Astrocyte (in vitro differentiated cells and primary cell): ENCODE measurements at regions not wholly inside any gene's neighbourhood (a gene's known extent, or its start where the extent isn't known, plus 50 kb on each side); places are given as distances from the start of the nearest gene placed in this dataset.
"Not testable (repeated sequence)": the region's sequence is repeated elsewhere in the genome, so short reads cannot be mapped to it uniquely, and the experiment has no call there.

Source experiments
- DNase-seq: peaks from one replicate; pipeline ENCODE4 v3.0.0-alpha.2; 2010; ENCODE audit warnings: low read depth
- FAIRE-seq: peaks from 2 replicates; lab custom pipeline; 2011; peaks lifted over from hg19 to GRCh38; lab: Jason Lieb, UNC
- H2AFZ ChIP-seq: 2 replicates; pipeline ENCODE4 v1.6.0; 2012; ENCODE audit warnings: low read depth, low read length, inconsistent platforms
- H3K27ac ChIP-seq: 2 replicates; pipeline ENCODE4 v1.5.1; 2011; ENCODE audit warnings: low read depth, low read length, inconsistent platforms
- H3K27me3 ChIP-seq: 2 replicates; pipeline ENCODE4 v1.6.0; 2011; ENCODE audit warnings: low read length, inconsistent platforms; ENCODE audit not compliant: insufficient read depth
- H3K36me3 ChIP-seq: 2 replicates; pipeline ENCODE4 v1.5.1; 2011; ENCODE audit warnings: low read length, inconsistent platforms; ENCODE audit not compliant: insufficient read depth
- H3K4me1 ChIP-seq: 2 replicates; pipeline ENCODE4 v1.5.1; 2011; ENCODE audit warnings: low read length, inconsistent platforms; ENCODE audit not compliant: insufficient read depth
- H3K4me2 ChIP-seq: 2 replicates; pipeline ENCODE4 v1.6.0; 2012; ENCODE audit warnings: low read length, inconsistent platforms
- H3K4me3 ChIP-seq: 2 replicates; pipeline ENCODE4 v1.5.1; 2011; ENCODE audit warnings: low read depth, mild to moderate bottlenecking, low read length, inconsistent platforms; ENCODE audit not compliant: insufficient read depth
- H3K79me2 ChIP-seq: 2 replicates; pipeline ENCODE4 v1.6.0; 2012; ENCODE audit warnings: mild to moderate bottlenecking, low read length, inconsistent platforms; ENCODE audit not compliant: insufficient read depth
- H3K9ac ChIP-seq: 2 replicates; pipeline ENCODE4 v1.6.0; 2012; ENCODE audit warnings: mild to moderate bottlenecking, low read length, inconsistent platforms
- H3K9me3 ChIP-seq: 2 replicates; pipeline ENCODE4 v1.5.1; 2012; ENCODE audit warnings: low read depth, mild to moderate bottlenecking, low read length, inconsistent platforms; ENCODE audit not compliant: insufficient read depth
- H4K20me1 ChIP-seq: 2 replicates; pipeline ENCODE4 v1.6.0; 2012; ENCODE audit warnings: low read length, inconsistent platforms; ENCODE audit not compliant: insufficient read depth
- H3K27ac Mint-ChIP-seq: one replicate; pipeline ENCODE4 v1.8.0; 2021; ENCODE audit warnings: mild to moderate bottlenecking, mixed read lengths; ENCODE audit not compliant: unreplicated experiment
- H3K27me3 Mint-ChIP-seq: one replicate; pipeline ENCODE4 v1.8.0; 2021; ENCODE audit warnings: low read depth, mixed read lengths; ENCODE audit not compliant: unreplicated experiment
- H3K36me3 Mint-ChIP-seq: one replicate; pipeline ENCODE4 v1.8.0; 2021; ENCODE audit warnings: low read depth, mixed read lengths; ENCODE audit not compliant: unreplicated experiment
- H3K4me1 Mint-ChIP-seq: one replicate; pipeline ENCODE4 v1.8.0; 2021; ENCODE audit warnings: low read depth, mixed read lengths; ENCODE audit not compliant: unreplicated experiment
- H3K4me3 Mint-ChIP-seq: one replicate; pipeline ENCODE4 v1.8.0; 2021; ENCODE audit warnings: mild to moderate bottlenecking, moderate library complexity, mixed read lengths; ENCODE audit not compliant: unreplicated experiment
- H3K9me3 Mint-ChIP-seq: one replicate; pipeline ENCODE4 v1.8.0; 2021; ENCODE audit warnings: mild to moderate bottlenecking, mixed read lengths; ENCODE audit not compliant: unreplicated experiment
- CTCF ChIP-seq: IDR thresholded peaks from 2 replicates; pipeline ENCODE4 v1.5.1; 2011; ENCODE audit warnings: low read depth, mild to moderate bottlenecking, inconsistent platforms, low read length, moderate library complexity; ENCODE audit not compliant: insufficient read depth
- EZH2 ChIP-seq: IDR thresholded peaks from 2 replicates; pipeline ENCODE4 v1.6.1; 2012; ENCODE audit warnings: mild to moderate bottlenecking, low read length, inconsistent platforms; ENCODE audit not compliant: insufficient read depth

DNA sequence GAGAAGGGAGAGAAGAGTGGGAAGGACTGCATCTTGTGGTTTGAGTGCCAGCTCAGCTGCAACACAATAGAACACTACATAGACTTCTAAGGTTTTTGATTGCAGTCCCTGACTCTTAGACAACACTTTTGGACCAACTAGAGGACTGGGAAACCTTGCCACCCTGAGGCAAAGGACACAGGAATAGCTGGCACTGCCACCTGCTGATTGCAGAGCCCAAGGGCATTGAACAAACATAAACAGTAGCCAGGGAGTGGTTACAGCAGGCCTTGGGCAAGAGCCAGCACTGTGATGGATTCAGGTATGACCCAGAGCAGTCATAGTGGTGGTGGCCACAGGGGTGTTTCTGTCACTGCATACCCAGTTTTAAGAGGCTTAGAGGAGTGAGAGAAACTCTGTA, 72.5 kb upstream of the CXorf51A start:
- Histone ChIP-seq H3K4me2 (no peak overlapping the region), H3K4me3 (no peak overlapping the region), H3K27me3 (no peaks in the 10 kb centered on the region), H3K4me1 (no peaks in the 10 kb centered on the region), H3K79me2 (no peaks in the 10 kb centered on the region), H3K27ac (no peak overlapping the region), H3K9me3 (no peaks in the 10 kb centered on the region), H3K9ac (no peak overlapping the region), H4K20me1 (no peaks in the 10 kb centered on the region), H3K36me3 (no peaks in the 10 kb centered on the region), H2AFZ (no peak overlapping the region)
- Mint-ChIP-seq H3K27ac (no peak overlapping the region), H3K4me3 (no peak overlapping the region), H3K36me3 (no peaks in the 10 kb centered on the region), H3K27me3 (no peaks in the 10 kb centered on the region), H3K9me3 (peaks cover 2% of the 10 kb centered on the region), H3K4me1 (no peaks in the 10 kb centered on the region)
- FAIRE-seq (no peak), DNase-seq (no peak)
- TF ChIP-seq EZH2 (no peak), CTCF (no peak)

- H3K36me3 Mint-ChIP-seq = no peaks in the 10 kb centered on the region
- peak; percentile 43 for FAIRE-seq
- Histone ChIP-seq H3K27ac (no peak overlapping the region), H4K20me1 (no peaks in the 10 kb centered on the region), H3K79me2 (no peaks in the 10 kb centered on the region), H3K36me3 (no peaks in the 10 kb centered on the region), H3K4me1 (no peaks in the 10 kb centered on the region), H3K4me2 (no peak overlapping the region), H3K4me3 (no peak overlapping the region), H3K9ac (no peak overlapping the region), H2AFZ (no peak overlapping the region), H3K27me3 (no peaks in the 10 kb centered on the region), H3K9me3 (no peaks in the 10 kb centered on the region)
- H3K4me1 Mint-ChIP-seq = no peaks in the 10 kb centered on the region
- no peak overlapping the region for H3K27ac Mint-ChIP-seq
- H3K27me3 Mint-ChIP-seq = no peaks in the 10 kb centered on the region
- DNase-seq = no peak
- no peak for TF ChIP-seq CTCF
- no peak for TF ChIP-seq EZH2
- no peak overlapping the region for H3K4me3 Mint-ChIP-seq
- H3K9me3 Mint-ChIP-seq = peaks cover 3% of the 10 kb centered on the region
These were observed 67.0 kb upstream of the CXorf51A start for GRCh38 chrX:146881521-146881920.

DNA sequence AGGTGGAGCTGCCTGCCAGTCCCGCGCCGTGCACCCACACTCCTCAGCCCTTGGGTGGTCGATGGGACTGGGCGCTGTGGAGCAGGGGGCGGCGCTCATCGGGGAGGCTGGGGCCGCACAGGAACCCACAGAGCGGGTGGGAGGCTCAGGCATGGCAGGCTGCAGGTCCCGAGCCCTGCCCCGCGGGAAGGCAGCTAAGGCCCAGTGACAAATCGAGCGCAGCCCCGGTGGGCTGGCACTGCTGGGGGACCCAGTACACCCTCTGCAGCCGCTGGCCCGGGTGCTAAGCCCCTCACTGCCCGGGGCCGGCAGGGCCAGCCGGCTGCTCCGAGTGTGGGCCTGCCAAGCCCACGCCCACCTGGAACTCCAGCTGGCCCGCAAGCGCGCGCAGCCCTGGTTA, 52.3 kb upstream of the CXorf51A start:
- not testable (repeated sequence) for H3K4me3 Mint-ChIP-seq, H3K4me1 ChIP-seq, H3K27ac ChIP-seq, DNase-seq, H3K27me3 ChIP-seq, H3K36me3 Mint-ChIP-seq, H3K4me3 ChIP-seq, H3K4me1 Mint-ChIP-seq, H3K4me2 ChIP-seq, H3K27me3 Mint-ChIP-seq, H3K36me3 ChIP-seq, H3K9me3 Mint-ChIP-seq, H3K9ac ChIP-seq, H2AFZ ChIP-seq, FAIRE-seq, H4K20me1 ChIP-seq, H3K27ac Mint-ChIP-seq, H3K9me3 ChIP-seq, H3K79me2 ChIP-seq

DNA sequence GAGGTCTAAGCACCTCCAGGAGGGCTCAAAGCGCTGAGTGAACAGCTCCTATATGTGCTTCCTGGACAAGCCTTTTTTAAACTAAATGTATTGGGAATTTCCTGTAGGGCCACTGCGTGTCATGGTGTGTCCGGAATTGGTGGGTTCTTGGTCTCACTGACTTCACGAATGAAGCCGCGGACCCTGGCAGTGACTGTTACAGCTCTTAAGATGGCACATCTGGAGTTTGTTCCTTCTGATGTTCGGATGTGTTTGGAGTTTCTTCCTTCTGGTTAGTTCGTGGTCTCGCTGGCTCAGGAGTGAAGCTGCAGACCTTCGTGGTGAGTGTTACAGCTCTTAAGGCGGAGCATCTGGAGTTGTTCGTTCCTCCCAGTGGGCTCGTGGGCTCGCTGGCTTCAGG, 51.2 kb upstream of the CXorf51A start:
- FAIRE-seq, H3K9me3 Mint-ChIP-seq, H3K27ac ChIP-seq, H3K36me3 ChIP-seq, H3K27me3 Mint-ChIP-seq, H3K27ac Mint-ChIP-seq, H3K4me1 ChIP-seq, H4K20me1 ChIP-seq, H3K4me2 ChIP-seq, DNase-seq, H3K79me2 ChIP-seq, H3K27me3 ChIP-seq, H3K9ac ChIP-seq, H3K4me1 Mint-ChIP-seq, H3K4me3 Mint-ChIP-seq, H3K4me3 ChIP-seq, H3K36me3 Mint-ChIP-seq, H3K9me3 ChIP-seq, H2AFZ ChIP-seq: not testable (repeated sequence)
